Bronchial epithelial cell (primary cell): ENCODE measurements at regions not wholly inside any gene's neighbourhood (a gene's known extent, or its start where the extent isn't known, plus 50 kb on each side); places are given as distances from the start of the nearest gene placed in this dataset.

Experiments
- DNase-seq: peaks from one replicate; pipeline ENCODE4 v3.0.0-alpha.2; 2010; ENCODE audit warnings: low read depth
- FAIRE-seq: peaks from 2 replicates; lab custom pipeline; 2011; peaks lifted over from hg19 to GRCh38; lab: Jason Lieb, UNC
- H3K27me3 ChIP-seq: 2 replicates; pipeline ENCODE4 v1.5.1; 2011; ENCODE audit warnings: low read length; ENCODE audit not compliant: control insufficient read depth, insufficient read depth
- H3K36me3 ChIP-seq: 2 replicates; pipeline ENCODE4 v1.5.1; 2011; ENCODE audit warnings: low read length; ENCODE audit not compliant: control insufficient read depth, insufficient read depth
- H3K4me3 ChIP-seq: 2 replicates; pipeline ENCODE4 v1.5.1; 2011; ENCODE audit warnings: mild to moderate bottlenecking, low read depth, low read length, control low read depth
- TF ChIP-seq, protein P1 (sequence below): IDR thresholded peaks from 2 replicates; pipeline ENCODE4 v1.5.1; 2011; ENCODE audit warnings: mild to moderate bottlenecking, moderate library complexity, low read length, control low read depth, inconsistent platforms; ENCODE audit not compliant: insufficient read depth, severe bottlenecking

GRCh38 chr6:130666786-130667185 is 160.4 kb upstream of the SMLR1 start:
- Histone ChIP-seq H3K4me3 (no peak overlapping the region), H3K27me3 (no peaks in the 10 kb centered on the region), H3K36me3 (no peaks in the 10 kb centered on the region)
- no peak for FAIRE-seq
- TF ChIP-seq, protein P1, sequence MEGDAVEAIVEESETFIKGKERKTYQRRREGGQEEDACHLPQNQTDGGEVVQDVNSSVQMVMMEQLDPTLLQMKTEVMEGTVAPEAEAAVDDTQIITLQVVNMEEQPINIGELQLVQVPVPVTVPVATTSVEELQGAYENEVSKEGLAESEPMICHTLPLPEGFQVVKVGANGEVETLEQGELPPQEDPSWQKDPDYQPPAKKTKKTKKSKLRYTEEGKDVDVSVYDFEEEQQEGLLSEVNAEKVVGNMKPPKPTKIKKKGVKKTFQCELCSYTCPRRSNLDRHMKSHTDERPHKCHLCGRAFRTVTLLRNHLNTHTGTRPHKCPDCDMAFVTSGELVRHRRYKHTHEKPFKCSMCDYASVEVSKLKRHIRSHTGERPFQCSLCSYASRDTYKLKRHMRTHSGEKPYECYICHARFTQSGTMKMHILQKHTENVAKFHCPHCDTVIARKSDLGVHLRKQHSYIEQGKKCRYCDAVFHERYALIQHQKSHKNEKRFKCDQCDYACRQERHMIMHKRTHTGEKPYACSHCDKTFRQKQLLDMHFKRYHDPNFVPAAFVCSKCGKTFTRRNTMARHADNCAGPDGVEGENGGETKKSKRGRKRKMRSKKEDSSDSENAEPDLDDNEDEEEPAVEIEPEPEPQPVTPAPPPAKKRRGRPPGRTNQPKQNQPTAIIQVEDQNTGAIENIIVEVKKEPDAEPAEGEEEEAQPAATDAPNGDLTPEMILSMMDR, result no peak
- no peak for DNase-seq

GRCh38 chr6:130670142-130670541 is 157.1 kb upstream of the SMLR1 start:
- H3K36me3 ChIP-seq, result no peaks in the 10 kb centered on the region
- H3K27me3 ChIP-seq, result no peaks in the 10 kb centered on the region
- TF ChIP-seq, protein P1, result no peak
- H3K4me3 ChIP-seq, result no peak overlapping the region
- FAIRE-seq (no peak), DNase-seq (no peak)

DNA sequence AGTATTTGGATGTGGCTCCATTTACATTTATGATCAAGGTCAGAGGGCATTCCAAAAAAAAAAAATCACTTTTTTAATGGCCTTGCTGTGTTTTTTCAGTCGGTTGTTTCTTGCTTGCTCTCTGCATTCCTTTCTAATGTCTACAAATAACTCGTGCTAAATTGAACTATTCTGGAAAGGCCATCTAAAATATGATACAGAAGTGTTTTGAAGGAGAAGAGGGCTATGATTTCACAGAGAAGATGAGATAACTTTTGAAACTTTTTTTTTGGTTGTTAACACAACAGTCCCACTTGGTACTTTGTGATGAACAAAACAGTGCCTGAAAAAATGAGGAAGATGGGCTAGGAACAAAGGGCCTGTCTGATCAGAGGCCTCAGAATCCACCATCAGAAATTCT is 156.1 kb upstream of the SMLR1 start:
- TF ChIP-seq, protein P1, result no peak

GRCh38 chr6:130671577-130671976 is 155.6 kb upstream of the SMLR1 start:
- H3K4me3 ChIP-seq, result no peak overlapping the region
- DNase-seq (no peak), FAIRE-seq (no peak)
- TF ChIP-seq, protein P1, result no peak
- no peaks in the 10 kb centered on the region for H3K27me3 ChIP-seq
- no peaks in the 10 kb centered on the region for H3K36me3 ChIP-seq

More for the DNA sequence above, 156.1 kb upstream of the SMLR1 start:
- no peak for DNase-seq
- Histone ChIP-seq H3K27me3 (no peaks in the 10 kb centered on the region), H3K4me3 (no peak overlapping the region), H3K36me3 (no peaks in the 10 kb centered on the region)
- no peak for FAIRE-seq

DNA sequence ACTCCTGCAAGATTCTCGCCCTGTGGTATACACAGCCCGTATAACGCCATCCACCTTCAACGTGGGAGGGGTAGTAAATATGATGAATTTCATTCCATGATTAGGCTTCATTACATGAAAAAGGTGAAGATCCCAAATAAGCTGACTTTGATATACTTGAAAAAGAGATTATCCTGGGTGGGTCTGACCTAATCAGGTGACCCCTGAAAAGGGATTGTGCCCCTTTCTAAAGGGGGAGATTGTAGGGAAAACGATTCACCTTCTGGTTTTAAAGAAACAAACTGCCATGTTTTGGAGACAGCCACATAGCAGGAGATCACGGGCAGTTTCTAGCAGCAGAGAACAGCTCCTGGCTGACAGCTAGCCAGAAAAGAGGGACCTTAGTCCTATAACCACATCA is 155.1 kb upstream of the SMLR1 start:
- Histone ChIP-seq H3K27me3 (no peaks in the 10 kb centered on the region), H3K4me3 (no peak overlapping the region), H3K36me3 (no peaks in the 10 kb centered on the region)
- FAIRE-seq, result no peak
- TF ChIP-seq, protein P1, result no peak
- no peak for DNase-seq

DNA sequence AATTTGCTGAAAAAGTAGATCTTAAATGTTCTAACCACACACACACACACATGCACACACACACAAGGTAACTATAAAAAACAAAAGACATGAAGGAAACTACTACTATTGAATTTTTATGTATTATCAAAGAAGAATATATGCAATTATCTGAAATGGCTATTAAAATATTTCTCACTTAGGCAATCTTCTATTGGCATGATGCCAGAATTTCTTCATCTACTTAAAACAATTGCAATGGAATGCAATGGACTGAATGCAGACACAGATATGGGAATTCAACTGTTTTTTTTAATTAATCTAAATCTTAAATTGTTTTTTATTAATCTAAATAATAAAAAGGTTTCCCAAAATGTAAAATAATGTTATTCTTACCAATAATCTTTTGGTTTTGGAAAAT is 152.6 kb upstream of the SMLR1 start:
- no peaks in the 10 kb centered on the region for H3K27me3 ChIP-seq
- no peaks in the 10 kb centered on the region for H3K36me3 ChIP-seq
- TF ChIP-seq, protein P1, result no peak
- DNase-seq (peak; percentile 31), FAIRE-seq (no peak)
- H3K4me3 ChIP-seq, result no peak overlapping the region
